ENCODE measurements at regions not wholly inside any gene's neighbourhood (a gene's known extent, or its start where the extent isn't known, plus 50 kb on each side); places are given as distances from the start of the nearest gene placed in this dataset.

DNA sequence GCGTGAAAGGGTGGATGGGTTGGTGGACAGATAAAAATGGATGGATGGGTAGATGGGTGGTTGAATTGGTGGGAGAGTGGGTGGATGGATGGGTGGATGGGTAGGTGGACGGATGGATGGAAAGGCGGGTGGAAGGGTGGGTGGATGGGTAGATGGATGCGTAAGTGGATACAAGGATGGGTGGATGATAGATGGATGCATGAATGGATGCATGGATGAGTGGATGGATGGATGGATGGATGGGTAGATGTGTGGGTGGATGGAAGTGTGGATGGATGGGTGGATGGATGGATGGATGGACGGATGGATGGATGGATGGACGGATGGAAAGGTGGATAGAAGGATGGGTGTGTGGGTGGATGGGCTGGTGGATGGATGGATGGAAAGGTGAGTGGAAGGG lies 77.0 kb upstream of the GRK3 start:
- ATAC-seq (no peak), FAIRE-seq (no peak), DNase-seq (ENCODE audit: low spot score) (no peak)
- Histone ChIP-seq H2AFZ (ENCODE audit: low read length) (no peak overlapping the region), H3K79me2 (ENCODE audit: insufficient read depth, low read length) (no peaks in the 10 kb centered on the region), H3K27me3 (ENCODE audit: control insufficient read depth in 1 of 2, insufficient read depth in 2 of 2, low read length in 2 of 2) (no peaks in the 10 kb centered on the region), H3K4me3 (replicated peaks in 1 of 3; ENCODE audit: insufficient read depth in 1 of 3, low read depth in 2 of 3, low read length in 3 of 3) (no peak overlapping the region), H3K27ac (ENCODE audit: extremely low read length, insufficient read depth, low read length) (no peak overlapping the region), H4K20me1 (ENCODE audit: insufficient read depth, low read length) (no peaks in the 10 kb centered on the region), H3K9me3 (ENCODE audit: low read length) (no peaks in the 10 kb centered on the region), H3K9ac (ENCODE audit: insufficient read depth, low read depth, low read length) (no peak overlapping the region), H3K4me1 (ENCODE audit: insufficient read depth, low read length) (peaks cover 29% of the 10 kb centered on the region), H3K4me2 (ENCODE audit: low read depth, low read length) (no peak overlapping the region), H3K36me3 (replicated peaks in 1 of 2; ENCODE audit: control insufficient read depth in 1 of 2, insufficient read depth in 2 of 2, low read length in 2 of 2) (peaks cover 0 to 2% of the 10 kb centered on the region in 2 experiments; a peak in 4 of 5 replicates)
- TF ChIP-seq, protein P1, sequence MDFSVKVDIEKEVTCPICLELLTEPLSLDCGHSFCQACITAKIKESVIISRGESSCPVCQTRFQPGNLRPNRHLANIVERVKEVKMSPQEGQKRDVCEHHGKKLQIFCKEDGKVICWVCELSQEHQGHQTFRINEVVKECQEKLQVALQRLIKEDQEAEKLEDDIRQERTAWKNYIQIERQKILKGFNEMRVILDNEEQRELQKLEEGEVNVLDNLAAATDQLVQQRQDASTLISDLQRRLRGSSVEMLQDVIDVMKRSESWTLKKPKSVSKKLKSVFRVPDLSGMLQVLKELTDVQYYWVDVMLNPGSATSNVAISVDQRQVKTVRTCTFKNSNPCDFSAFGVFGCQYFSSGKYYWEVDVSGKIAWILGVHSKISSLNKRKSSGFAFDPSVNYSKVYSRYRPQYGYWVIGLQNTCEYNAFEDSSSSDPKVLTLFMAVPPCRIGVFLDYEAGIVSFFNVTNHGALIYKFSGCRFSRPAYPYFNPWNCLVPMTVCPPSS (IDR thresholded peaks at IDR 0.05), result no peak
- TF ChIP-seq, protein P2, sequence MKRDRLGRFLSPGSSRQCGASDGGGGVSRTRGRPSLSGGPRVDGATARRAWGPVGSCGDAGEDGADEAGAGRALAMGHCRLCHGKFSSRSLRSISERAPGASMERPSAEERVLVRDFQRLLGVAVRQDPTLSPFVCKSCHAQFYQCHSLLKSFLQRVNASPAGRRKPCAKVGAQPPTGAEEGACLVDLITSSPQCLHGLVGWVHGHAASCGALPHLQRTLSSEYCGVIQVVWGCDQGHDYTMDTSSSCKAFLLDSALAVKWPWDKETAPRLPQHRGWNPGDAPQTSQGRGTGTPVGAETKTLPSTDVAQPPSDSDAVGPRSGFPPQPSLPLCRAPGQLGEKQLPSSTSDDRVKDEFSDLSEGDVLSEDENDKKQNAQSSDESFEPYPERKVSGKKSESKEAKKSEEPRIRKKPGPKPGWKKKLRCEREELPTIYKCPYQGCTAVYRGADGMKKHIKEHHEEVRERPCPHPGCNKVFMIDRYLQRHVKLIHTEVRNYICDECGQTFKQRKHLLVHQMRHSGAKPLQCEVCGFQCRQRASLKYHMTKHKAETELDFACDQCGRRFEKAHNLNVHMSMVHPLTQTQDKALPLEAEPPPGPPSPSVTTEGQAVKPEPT (CRISPR knock-in tag; IDR thresholded peaks at IDR 0.05; ENCODE audit: low read depth), result no peak
- no peak for TF ChIP-seq ARNTL (CRISPR knock-in tag; IDR thresholded peaks at IDR 0.05)
- no peak for TF ChIP-seq SMARCE1 (IDR thresholded peaks at IDR 0.05; ENCODE audit: borderline replicate concordance)
- no peak for TF ChIP-seq NAIF1 (CRISPR knock-in tag; IDR thresholded peaks at IDR 0.05; ENCODE audit: borderline replicate concordance)
- BruUV-seq (replicated peaks), result no TSS peak
- in situ Hi-C loops (cut with HindIII; ENCODE audit: extremely low pct_ligation_motif_present, low pct_unique_long_range_greater_than_20kb) (no loop called here), intact Hi-C loops (cut with micrococcal nuclease; ENCODE audit: unreplicated experiment) (no loop called here)
- CTCF ChIA-PET (ENCODE audit: low intra/inter-chr PET ratio, low total read pairs), result no interaction called here
- 98% methylated on average over 6 of the region's 6 CpGs for WGBS (ENCODE audit: low lambda C conversion rate)
- POLR2A ChIA-PET, result no interaction called here

Measured in HepG2 (cell line).